Hindlimb muscle (tissue), 1 donor: ENCODE measurements at regions not wholly inside any gene's neighbourhood (a gene's known extent, or its start where the extent isn't known, plus 50 kb on each side); places are given as distances from the start of the nearest gene placed in this dataset.

Source experiments
- DNase-seq: peaks from one replicate; pipeline ENCODE4 v3.0.0-alpha.2; 2013

- no peak for DNase-seq
Measured at GRCh38 chr4:124501576-124501975, 211.0 kb downstream of the ANKRD50 start.

GRCh38 chr4:124504431-124504830, 208.1 kb downstream of the ANKRD50 start:
- DNase-seq = no peak

- DNase-seq = no peak
Measured at GRCh38 chr4:124505211-124505610, 207.3 kb downstream of the ANKRD50 start.

- DNase-seq = no peak
Measured at GRCh38 chr4:124509151-124509550, 203.4 kb downstream of the ANKRD50 start.

GRCh38 chr4:124514588-124514987, 197.9 kb downstream of the ANKRD50 start:
- DNase-seq = no peak

GRCh38 chr4:124515591-124515990, 196.9 kb downstream of the ANKRD50 start:
- no peak for DNase-seq

- no peak for DNase-seq
Measured at GRCh38 chr4:124519196-124519595, 193.3 kb downstream of the ANKRD50 start.

- no peak for DNase-seq
Measured at GRCh38 chr4:124523816-124524215, 188.7 kb downstream of the ANKRD50 start.

- DNase-seq = no peak
Measured at GRCh38 chr4:124525524-124525923, 187.0 kb downstream of the ANKRD50 start.

GRCh38 chr4:124526331-124526730, 186.2 kb downstream of the ANKRD50 start:
- DNase-seq = no peak

GRCh38 chr4:124526769-124527168, 185.8 kb downstream of the ANKRD50 start:
- no peak for DNase-seq

- no peak for DNase-seq
Measured at GRCh38 chr4:124527364-124527763, 185.2 kb downstream of the ANKRD50 start.

- DNase-seq = no peak
Measured at GRCh38 chr4:124529131-124529530, 183.4 kb downstream of the ANKRD50 start.

GRCh38 chr4:124530464-124531077, 182.0 kb downstream of the ANKRD50 start:
- no peak for DNase-seq

GRCh38 chr4:124534131-124534530, 178.4 kb downstream of the ANKRD50 start:
- DNase-seq = no peak

- DNase-seq = no peak
Measured at GRCh38 chr4:124535003-124535402, 177.5 kb downstream of the ANKRD50 start.

GRCh38 chr4:124536946-124537345, 175.6 kb downstream of the ANKRD50 start:
- DNase-seq = no peak

- no peak for DNase-seq
Measured at GRCh38 chr4:124537971-124538370, 174.6 kb downstream of the ANKRD50 start.

GRCh38 chr4:124540014-124540413, 172.5 kb downstream of the ANKRD50 start:
- no peak for DNase-seq

- no peak for DNase-seq
Measured at GRCh38 chr4:124541652-124542420, 170.7 kb downstream of the ANKRD50 start.

GRCh38 chr4:124555959-124556358, 156.6 kb downstream of the ANKRD50 start:
- no peak for DNase-seq

- DNase-seq = no peak
Measured at GRCh38 chr4:124564121-124564520, 148.4 kb downstream of the ANKRD50 start.

GRCh38 chr4:124565371-124565770, 147.2 kb downstream of the ANKRD50 start:
- no peak for DNase-seq

GRCh38 chr4:124566030-124566429, 146.5 kb downstream of the ANKRD50 start:
- no peak for DNase-seq
